ENCODE measurements at regions not wholly inside any gene's neighbourhood (a gene's known extent, or its start where the extent isn't known, plus 50 kb on each side); places are given as distances from the start of the nearest gene placed in this dataset.

GRCh38 chr2:114046866-114047435 is 157.1 kb downstream of the ACTR3 start:
- TF ChIP-seq, protein P1, sequence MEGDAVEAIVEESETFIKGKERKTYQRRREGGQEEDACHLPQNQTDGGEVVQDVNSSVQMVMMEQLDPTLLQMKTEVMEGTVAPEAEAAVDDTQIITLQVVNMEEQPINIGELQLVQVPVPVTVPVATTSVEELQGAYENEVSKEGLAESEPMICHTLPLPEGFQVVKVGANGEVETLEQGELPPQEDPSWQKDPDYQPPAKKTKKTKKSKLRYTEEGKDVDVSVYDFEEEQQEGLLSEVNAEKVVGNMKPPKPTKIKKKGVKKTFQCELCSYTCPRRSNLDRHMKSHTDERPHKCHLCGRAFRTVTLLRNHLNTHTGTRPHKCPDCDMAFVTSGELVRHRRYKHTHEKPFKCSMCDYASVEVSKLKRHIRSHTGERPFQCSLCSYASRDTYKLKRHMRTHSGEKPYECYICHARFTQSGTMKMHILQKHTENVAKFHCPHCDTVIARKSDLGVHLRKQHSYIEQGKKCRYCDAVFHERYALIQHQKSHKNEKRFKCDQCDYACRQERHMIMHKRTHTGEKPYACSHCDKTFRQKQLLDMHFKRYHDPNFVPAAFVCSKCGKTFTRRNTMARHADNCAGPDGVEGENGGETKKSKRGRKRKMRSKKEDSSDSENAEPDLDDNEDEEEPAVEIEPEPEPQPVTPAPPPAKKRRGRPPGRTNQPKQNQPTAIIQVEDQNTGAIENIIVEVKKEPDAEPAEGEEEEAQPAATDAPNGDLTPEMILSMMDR (IDR thresholded peaks at IDR 0.05; ENCODE audit: control insufficient read depth, extremely low read depth, insufficient read depth), result no peak
- no peak overlapping the region for H3K4me3 ChIP-seq (ENCODE audit: low read depth, low read length)
- DNase-seq (ENCODE audit: low read depth), result no peak

DNA sequence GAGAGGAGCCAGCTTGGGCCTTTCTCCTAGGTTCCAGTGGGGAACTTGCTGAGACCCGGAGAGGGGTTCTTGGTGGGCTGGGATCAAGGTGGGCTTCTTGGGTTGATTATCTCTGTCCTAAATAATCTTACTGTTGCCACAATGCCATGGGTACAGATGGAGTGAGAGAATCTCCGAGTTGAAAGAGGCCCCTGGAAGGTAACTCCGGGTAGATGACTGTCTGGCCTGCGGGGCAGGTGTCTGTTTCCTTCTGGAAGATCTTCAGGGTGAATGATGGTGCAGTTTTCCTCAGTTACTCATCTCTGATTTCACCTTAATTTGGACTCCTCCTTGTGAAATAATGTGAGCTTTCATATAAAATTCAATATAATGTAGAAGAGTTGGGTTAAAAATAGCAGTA is 159.4 kb downstream of the ACTR3 start:
- TF ChIP-seq, protein P1 (IDR thresholded peaks at IDR 0.05; ENCODE audit: control insufficient read depth, extremely low read depth, insufficient read depth), result no peak
- H3K4me3 ChIP-seq (ENCODE audit: low read depth, low read length), result no peak overlapping the region
- no peak for DNase-seq (ENCODE audit: low read depth)

- H3K4me3 ChIP-seq (ENCODE audit: low read depth, low read length), result no peak overlapping the region
- TF ChIP-seq, protein P1 (IDR thresholded peaks at IDR 0.05; ENCODE audit: control insufficient read depth, extremely low read depth, insufficient read depth), result no peak
- no peak for DNase-seq (ENCODE audit: low read depth)
Measured at GRCh38 chr2:114049826-114050225, 159.9 kb downstream of the ACTR3 start.

- TF ChIP-seq, protein P1 (IDR thresholded peaks at IDR 0.05; ENCODE audit: control insufficient read depth, extremely low read depth, insufficient read depth), result no peak
- no peak overlapping the region for H3K4me3 ChIP-seq (ENCODE audit: low read depth, low read length)
- DNase-seq (ENCODE audit: low read depth), result no peak
Measured at GRCh38 chr2:114056294-114057143, 166.6 kb downstream of the ACTR3 start.

GRCh38 chr2:114057638-114058037 is 167.7 kb downstream of the ACTR3 start:
- H3K4me3 ChIP-seq (ENCODE audit: low read depth, low read length), result no peak overlapping the region
- no peak for DNase-seq (ENCODE audit: low read depth)
- TF ChIP-seq, protein P1 (IDR thresholded peaks at IDR 0.05; ENCODE audit: control insufficient read depth, extremely low read depth, insufficient read depth), result no peak

DNA sequence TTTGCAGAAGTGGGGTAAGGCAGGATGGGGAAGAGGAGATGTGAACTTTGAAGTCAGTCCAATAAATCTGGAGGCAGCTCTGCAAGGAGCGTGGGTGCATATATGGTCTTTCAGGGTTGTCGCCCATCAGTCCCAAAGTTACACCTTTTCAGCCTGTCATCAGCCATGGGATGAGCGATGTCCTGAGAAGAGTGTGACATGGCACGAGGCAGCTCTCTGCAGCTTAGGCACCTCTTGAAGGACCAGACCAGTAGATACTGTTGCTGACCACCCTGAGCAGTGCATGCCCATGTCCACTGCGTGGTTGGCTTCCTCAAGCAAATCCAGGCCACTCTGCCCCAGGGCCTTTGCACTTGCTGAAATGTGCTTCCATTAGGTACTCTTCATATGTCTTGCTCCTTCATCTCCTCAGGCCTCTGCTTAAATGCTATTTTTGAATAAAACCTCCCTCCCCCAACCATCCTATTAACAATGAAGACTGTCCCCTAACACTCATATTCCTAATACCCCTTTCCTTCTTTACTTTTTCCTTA is 171.7 kb downstream of the ACTR3 start:
- TF ChIP-seq, protein P1 (IDR thresholded peaks at IDR 0.05; ENCODE audit: control insufficient read depth, extremely low read depth, insufficient read depth), result no peak
- no peak overlapping the region for H3K4me3 ChIP-seq (ENCODE audit: low read depth, low read length)
- no peak for DNase-seq (ENCODE audit: low read depth)

All from LNCaP clone FGC (cell line).